ENCODE measurements at regions not wholly inside any gene's neighbourhood (a gene's known extent, or its start where the extent isn't known, plus 50 kb on each side); places are given as distances from the start of the nearest gene placed in this dataset.

DNA sequence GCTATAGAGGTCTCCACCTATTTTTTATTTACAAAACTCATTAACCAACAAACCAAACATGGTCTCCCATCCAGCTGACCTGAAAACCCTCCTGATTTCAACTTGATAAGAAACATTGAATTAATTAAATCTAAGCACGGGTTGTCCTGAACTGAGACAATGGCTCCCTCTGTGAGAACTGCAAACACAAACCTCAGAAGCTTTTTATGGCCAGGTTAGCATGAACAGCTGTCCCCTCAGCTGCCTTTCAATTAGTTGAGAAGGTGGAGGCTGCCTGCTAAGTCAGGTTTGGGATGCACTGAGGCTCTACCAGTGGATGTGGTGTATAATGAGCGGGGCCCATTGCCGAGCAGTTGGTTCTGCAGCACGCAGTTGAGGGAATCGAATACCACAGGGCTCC lies 258.5 kb upstream of the DDX18 start:
- no TSS peak for BruUV-seq (replicated peaks)

GRCh38 chr2:117557626-117558025 lies 256.9 kb upstream of the DDX18 start:
- ChIA-PET CTCF (interaction anchor here (1.0 kb wide), 1 partner anchor 21 kb away, joined by 3 read pairs; no protein-coding TSS in a partner anchor), POLR2A (no interaction called here)
- H3K4me3 Mint-ChIP-seq (ENCODE audit: unreplicated experiment), result no peak overlapping the region
- peaks cover 9% of the 10 kb centered on the region for H3K9me3 Mint-ChIP-seq (ENCODE audit: unreplicated experiment)
- TF ChIP-seq, protein P1, sequence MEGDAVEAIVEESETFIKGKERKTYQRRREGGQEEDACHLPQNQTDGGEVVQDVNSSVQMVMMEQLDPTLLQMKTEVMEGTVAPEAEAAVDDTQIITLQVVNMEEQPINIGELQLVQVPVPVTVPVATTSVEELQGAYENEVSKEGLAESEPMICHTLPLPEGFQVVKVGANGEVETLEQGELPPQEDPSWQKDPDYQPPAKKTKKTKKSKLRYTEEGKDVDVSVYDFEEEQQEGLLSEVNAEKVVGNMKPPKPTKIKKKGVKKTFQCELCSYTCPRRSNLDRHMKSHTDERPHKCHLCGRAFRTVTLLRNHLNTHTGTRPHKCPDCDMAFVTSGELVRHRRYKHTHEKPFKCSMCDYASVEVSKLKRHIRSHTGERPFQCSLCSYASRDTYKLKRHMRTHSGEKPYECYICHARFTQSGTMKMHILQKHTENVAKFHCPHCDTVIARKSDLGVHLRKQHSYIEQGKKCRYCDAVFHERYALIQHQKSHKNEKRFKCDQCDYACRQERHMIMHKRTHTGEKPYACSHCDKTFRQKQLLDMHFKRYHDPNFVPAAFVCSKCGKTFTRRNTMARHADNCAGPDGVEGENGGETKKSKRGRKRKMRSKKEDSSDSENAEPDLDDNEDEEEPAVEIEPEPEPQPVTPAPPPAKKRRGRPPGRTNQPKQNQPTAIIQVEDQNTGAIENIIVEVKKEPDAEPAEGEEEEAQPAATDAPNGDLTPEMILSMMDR (IDR thresholded peaks at IDR 0.05; ENCODE audit: unreplicated experiment), result no peak
- H3K27me3 Mint-ChIP-seq (ENCODE audit: insufficient read depth, unreplicated experiment), result no peaks in the 10 kb centered on the region
- no TSS peak for BruUV-seq (replicated peaks)
- no peak overlapping the region for H3K27ac Mint-ChIP-seq (ENCODE audit: low read depth, unreplicated experiment)
- peaks cover 7% of the 10 kb centered on the region for H3K36me3 Mint-ChIP-seq (ENCODE audit: insufficient read depth, unreplicated experiment)
- no peak for DNase-seq (ENCODE audit: unreplicated experiment)
- intact Hi-C loops (cut with micrococcal nuclease), result no loop called here
- H3K4me1 Mint-ChIP-seq (ENCODE audit: insufficient read depth, unreplicated experiment), result no peaks in the 10 kb centered on the region

More for the DNA sequence above, 258.5 kb upstream of the DDX18 start:
- DNase-seq (ENCODE audit: unreplicated experiment), result no peak
- peaks cover 19% of the 10 kb centered on the region for H3K9me3 Mint-ChIP-seq (ENCODE audit: unreplicated experiment)
- no peak overlapping the region for H3K27ac Mint-ChIP-seq (ENCODE audit: low read depth, unreplicated experiment)
- peaks cover 7% of the 10 kb centered on the region for H3K36me3 Mint-ChIP-seq (ENCODE audit: insufficient read depth, unreplicated experiment)
- H3K27me3 Mint-ChIP-seq (ENCODE audit: insufficient read depth, unreplicated experiment), result no peaks in the 10 kb centered on the region
- ChIA-PET CTCF (no interaction called here), POLR2A (no interaction called here)
- intact Hi-C loops (cut with micrococcal nuclease), result no loop called here
- peaks cover 6% of the 10 kb centered on the region for H3K4me1 Mint-ChIP-seq (ENCODE audit: insufficient read depth, unreplicated experiment)
- TF ChIP-seq, protein P1 (IDR thresholded peaks at IDR 0.05; ENCODE audit: unreplicated experiment), result no peak
- H3K4me3 Mint-ChIP-seq (ENCODE audit: unreplicated experiment), result no peak overlapping the region

GRCh38 chr2:117562654-117563053 lies 251.8 kb upstream of the DDX18 start:
- H3K27me3 Mint-ChIP-seq (ENCODE audit: insufficient read depth, unreplicated experiment), result no peaks in the 10 kb centered on the region
- CTCF ChIA-PET, result interaction anchor here (1.2 kb wide), 1 partner anchor 112 kb away, joined by 3 read pairs; no protein-coding TSS in a partner anchor
- POLR2A ChIA-PET, result no interaction called here
- H3K4me3 Mint-ChIP-seq (ENCODE audit: unreplicated experiment), result no peak overlapping the region
- no peaks in the 10 kb centered on the region for H3K4me1 Mint-ChIP-seq (ENCODE audit: insufficient read depth, unreplicated experiment)
- intact Hi-C loops (cut with micrococcal nuclease), result no loop called here
- no peaks in the 10 kb centered on the region for H3K36me3 Mint-ChIP-seq (ENCODE audit: insufficient read depth, unreplicated experiment)
- TF ChIP-seq, protein P1 (IDR thresholded peaks at IDR 0.05; ENCODE audit: unreplicated experiment), result no peak
- H3K27ac Mint-ChIP-seq (ENCODE audit: low read depth, unreplicated experiment), result no peak overlapping the region
- no peak for DNase-seq (ENCODE audit: unreplicated experiment)
- H3K9me3 Mint-ChIP-seq (ENCODE audit: unreplicated experiment), result no peaks in the 10 kb centered on the region
- BruUV-seq (replicated peaks), result no TSS peak

DNA sequence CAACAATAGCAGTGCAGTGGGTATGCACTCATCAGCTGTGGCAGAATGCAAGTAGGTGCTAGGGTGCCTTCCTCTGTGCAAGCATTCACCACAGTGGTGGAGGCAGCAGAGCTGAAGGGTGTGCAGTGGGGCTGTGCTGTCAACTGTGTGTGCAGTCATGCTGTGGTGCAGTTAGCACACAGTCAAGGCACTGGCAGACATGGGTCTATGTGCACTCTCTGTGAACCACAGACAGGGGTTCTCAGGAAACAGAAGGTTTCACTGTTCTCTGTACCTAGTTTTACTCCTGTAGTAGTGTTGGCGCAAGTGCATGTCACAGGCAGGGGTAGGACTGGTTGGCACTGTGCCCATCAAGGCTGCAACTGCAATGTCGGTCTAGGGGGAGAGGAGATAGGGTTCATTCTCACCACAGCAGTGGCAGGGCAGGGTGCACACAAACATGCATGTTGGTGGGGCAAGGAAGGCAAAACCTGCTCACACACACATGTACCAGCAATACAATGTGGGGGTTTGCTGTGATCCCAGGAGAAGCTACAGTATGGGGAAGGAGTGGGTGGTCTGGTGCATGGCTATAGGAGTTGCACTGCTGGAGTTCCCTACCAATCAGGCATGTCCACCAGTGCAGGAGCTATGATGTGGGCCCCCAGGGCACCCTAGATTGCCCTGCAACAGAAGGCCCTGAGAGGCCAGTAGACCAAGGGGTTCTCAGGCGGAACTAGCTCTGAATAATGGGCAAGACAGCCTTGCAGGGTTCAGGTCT lies 242.7 kb upstream of the DDX18 start:
- intact Hi-C loops (cut with micrococcal nuclease), result no loop called here
- BruUV-seq (replicated peaks), result no TSS peak

More for the DNA sequence above, 242.7 kb upstream of the DDX18 start:
- Mint-ChIP-seq H3K4me1 (ENCODE audit: insufficient read depth, unreplicated experiment) (no peaks in the 10 kb centered on the region), H3K36me3 (ENCODE audit: insufficient read depth, unreplicated experiment) (no peaks in the 10 kb centered on the region), H3K27me3 (ENCODE audit: insufficient read depth, unreplicated experiment) (no peaks in the 10 kb centered on the region), H3K27ac (ENCODE audit: low read depth, unreplicated experiment) (no peak overlapping the region), H3K9me3 (ENCODE audit: unreplicated experiment) (peaks cover 8% of the 10 kb centered on the region), H3K4me3 (ENCODE audit: unreplicated experiment) (no peak overlapping the region)
- ChIA-PET POLR2A (no interaction called here), CTCF (no interaction called here)
- no peak for DNase-seq (ENCODE audit: unreplicated experiment)
- TF ChIP-seq, protein P1 (IDR thresholded peaks at IDR 0.05; ENCODE audit: unreplicated experiment), result no peak
